ENCODE measurements at regions not wholly inside any gene's neighbourhood (a gene's known extent, or its start where the extent isn't known, plus 50 kb on each side); places are given as distances from the start of the nearest gene placed in this dataset.

DNA sequence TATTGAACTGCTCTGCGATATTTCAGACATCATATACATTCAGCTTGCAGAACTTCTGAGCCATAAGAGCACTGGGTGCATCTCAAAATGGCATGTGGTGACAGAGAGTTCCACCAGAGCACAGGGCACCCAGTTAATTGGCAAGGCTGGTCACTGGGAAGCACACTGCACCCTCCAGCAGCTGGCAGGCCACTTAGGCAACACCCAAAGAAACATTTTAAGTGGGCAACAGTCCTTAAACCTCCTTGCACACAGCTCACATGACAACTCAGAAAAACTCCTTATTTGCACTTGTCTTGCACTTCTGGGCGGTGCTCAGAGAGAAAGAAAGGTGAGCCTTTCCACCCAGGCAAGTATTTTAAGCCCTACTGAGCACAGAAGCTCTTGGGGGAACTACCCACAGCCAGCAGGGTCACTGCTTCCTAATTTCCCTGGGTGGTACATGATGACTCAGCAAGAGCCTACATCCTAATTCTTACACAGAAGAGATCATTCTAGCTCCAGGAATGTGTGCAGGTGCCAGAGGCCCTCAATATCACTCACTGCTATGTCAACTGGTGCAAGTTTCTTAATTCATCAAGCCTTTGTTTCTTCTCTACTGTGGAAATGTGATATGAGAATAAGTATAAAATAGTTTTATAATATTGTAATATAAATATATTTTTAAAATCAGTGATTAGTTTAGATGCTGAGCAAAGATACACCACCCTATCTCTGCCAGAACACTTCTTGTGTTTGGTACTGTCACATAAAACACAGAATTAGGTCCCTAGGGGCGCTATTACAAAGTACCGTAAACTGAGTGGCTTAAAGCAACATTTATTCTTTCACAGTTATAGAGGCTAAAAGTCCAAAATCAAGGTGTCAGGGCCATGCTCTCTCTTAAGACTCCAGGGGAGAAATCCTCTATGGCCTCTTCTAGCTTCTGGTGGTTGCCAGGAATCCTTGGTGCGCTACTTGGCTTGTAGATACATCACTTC, 155.1 kb upstream of the PPARGC1A start:
- TF ChIP-seq POLR2A (IDR thresholded peaks at IDR 0.05): no peak
- TF ChIP-seq, protein P1, sequence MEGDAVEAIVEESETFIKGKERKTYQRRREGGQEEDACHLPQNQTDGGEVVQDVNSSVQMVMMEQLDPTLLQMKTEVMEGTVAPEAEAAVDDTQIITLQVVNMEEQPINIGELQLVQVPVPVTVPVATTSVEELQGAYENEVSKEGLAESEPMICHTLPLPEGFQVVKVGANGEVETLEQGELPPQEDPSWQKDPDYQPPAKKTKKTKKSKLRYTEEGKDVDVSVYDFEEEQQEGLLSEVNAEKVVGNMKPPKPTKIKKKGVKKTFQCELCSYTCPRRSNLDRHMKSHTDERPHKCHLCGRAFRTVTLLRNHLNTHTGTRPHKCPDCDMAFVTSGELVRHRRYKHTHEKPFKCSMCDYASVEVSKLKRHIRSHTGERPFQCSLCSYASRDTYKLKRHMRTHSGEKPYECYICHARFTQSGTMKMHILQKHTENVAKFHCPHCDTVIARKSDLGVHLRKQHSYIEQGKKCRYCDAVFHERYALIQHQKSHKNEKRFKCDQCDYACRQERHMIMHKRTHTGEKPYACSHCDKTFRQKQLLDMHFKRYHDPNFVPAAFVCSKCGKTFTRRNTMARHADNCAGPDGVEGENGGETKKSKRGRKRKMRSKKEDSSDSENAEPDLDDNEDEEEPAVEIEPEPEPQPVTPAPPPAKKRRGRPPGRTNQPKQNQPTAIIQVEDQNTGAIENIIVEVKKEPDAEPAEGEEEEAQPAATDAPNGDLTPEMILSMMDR (IDR thresholded peaks at IDR 0.05): no peak
